Endothelial cell of umbilical vein (primary cell): ENCODE measurements at regions not wholly inside any gene's neighbourhood (a gene's known extent, or its start where the extent isn't known, plus 50 kb on each side); places are given as distances from the start of the nearest gene placed in this dataset.

ENCODE experiments used
- EZH2 ChIP-seq: IDR thresholded peaks from 2 replicates; pipeline ENCODE4 v1.6.1; 2012; ENCODE audit warnings: borderline replicate concordance, low read depth, mild to moderate bottlenecking, moderate library complexity, low read length, inconsistent platforms; ENCODE audit not compliant: severe bottlenecking
- POLR2A ChIP-seq: IDR thresholded peaks from 2 replicates; pipeline ENCODE4 v1.6.1; 2012; ENCODE audit warnings: low read depth, mild to moderate bottlenecking, control low read depth, low read length
- TF ChIP-seq, protein P1 (sequence below), 2 donors: IDR thresholded peaks; 1 replicate in 1 of 2; 2 replicates in 1 of 2; pipeline ENCODE4 v1.5.1; 2011; ENCODE audit warnings: low read length in 2 of 2, mild to moderate bottlenecking in 2 of 2, moderate library complexity in 2 of 2, control low read depth in 1 of 2, inconsistent platforms in 1 of 2, low read depth in 1 of 2; ENCODE audit not compliant: insufficient read depth in 1 of 2; ENCODE audit errors: extremely low read depth in 1 of 2
- TF ChIP-seq, protein P2 (sequence below): IDR thresholded peaks from 2 replicates; pipeline ENCODE4 v1.6.1; 2011; ENCODE audit not compliant: insufficient read depth, insufficient read length

GRCh38 chr2:162932416-162932815 lies 93.8 kb upstream of the KCNH7 start:
- TF ChIP-seq EZH2: no peak
- TF ChIP-seq, protein P1, sequence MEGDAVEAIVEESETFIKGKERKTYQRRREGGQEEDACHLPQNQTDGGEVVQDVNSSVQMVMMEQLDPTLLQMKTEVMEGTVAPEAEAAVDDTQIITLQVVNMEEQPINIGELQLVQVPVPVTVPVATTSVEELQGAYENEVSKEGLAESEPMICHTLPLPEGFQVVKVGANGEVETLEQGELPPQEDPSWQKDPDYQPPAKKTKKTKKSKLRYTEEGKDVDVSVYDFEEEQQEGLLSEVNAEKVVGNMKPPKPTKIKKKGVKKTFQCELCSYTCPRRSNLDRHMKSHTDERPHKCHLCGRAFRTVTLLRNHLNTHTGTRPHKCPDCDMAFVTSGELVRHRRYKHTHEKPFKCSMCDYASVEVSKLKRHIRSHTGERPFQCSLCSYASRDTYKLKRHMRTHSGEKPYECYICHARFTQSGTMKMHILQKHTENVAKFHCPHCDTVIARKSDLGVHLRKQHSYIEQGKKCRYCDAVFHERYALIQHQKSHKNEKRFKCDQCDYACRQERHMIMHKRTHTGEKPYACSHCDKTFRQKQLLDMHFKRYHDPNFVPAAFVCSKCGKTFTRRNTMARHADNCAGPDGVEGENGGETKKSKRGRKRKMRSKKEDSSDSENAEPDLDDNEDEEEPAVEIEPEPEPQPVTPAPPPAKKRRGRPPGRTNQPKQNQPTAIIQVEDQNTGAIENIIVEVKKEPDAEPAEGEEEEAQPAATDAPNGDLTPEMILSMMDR (IDR thresholded peaks at IDR 0.05; ENCODE audit: extremely low read depth in 1 of 2, insufficient read depth in 1 of 2, low read depth in 1 of 2, low read length in 2 of 2): no peak
- TF ChIP-seq POLR2A: no peak
- TF ChIP-seq, protein P2, sequence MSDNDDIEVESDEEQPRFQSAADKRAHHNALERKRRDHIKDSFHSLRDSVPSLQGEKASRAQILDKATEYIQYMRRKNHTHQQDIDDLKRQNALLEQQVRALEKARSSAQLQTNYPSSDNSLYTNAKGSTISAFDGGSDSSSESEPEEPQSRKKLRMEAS: no peak
